ENCODE measurements at regions not wholly inside any gene's neighbourhood (a gene's known extent, or its start where the extent isn't known, plus 50 kb on each side); places are given as distances from the start of the nearest gene placed in this dataset.

GRCh38 chr7:86091369-86091768 is 552.3 kb upstream of the GRM3 start:
- no peak overlapping the region for H3K4me2 ChIP-seq (ENCODE audit: insufficient read depth in 1 of 2, low read depth in 2 of 2, low read length in 2 of 2)

More at GRCh38 chr7:86091369-86091768, 552.3 kb upstream of the GRM3 start:
- H3K4ac ChIP-seq (replicated peaks; ENCODE audit: insufficient read length, low read depth, low read length) = no peak overlapping the region
- H3K79me2 ChIP-seq (ENCODE audit: control insufficient read depth in 1 of 2, insufficient read depth in 2 of 2, low read length in 2 of 2) = no peaks in the 10 kb centered on the region
- TF ChIP-seq SP4 (IDR thresholded peaks at IDR 0.05; ENCODE audit: low read length) = no peak
- no peak for TF ChIP-seq KDM5A (IDR thresholded peaks at IDR 0.05; ENCODE audit: low read length)
- no peak for TF ChIP-seq RFX5 (IDR thresholded peaks at IDR 0.05; ENCODE audit: borderline replicate concordance, low read depth, low read length)
- TF ChIP-seq ZNF274 (IDR thresholded peaks at IDR 0.05; ENCODE audit: borderline replicate concordance, extremely low read depth, low read length) = no peak
- TF ChIP-seq, protein P1, sequence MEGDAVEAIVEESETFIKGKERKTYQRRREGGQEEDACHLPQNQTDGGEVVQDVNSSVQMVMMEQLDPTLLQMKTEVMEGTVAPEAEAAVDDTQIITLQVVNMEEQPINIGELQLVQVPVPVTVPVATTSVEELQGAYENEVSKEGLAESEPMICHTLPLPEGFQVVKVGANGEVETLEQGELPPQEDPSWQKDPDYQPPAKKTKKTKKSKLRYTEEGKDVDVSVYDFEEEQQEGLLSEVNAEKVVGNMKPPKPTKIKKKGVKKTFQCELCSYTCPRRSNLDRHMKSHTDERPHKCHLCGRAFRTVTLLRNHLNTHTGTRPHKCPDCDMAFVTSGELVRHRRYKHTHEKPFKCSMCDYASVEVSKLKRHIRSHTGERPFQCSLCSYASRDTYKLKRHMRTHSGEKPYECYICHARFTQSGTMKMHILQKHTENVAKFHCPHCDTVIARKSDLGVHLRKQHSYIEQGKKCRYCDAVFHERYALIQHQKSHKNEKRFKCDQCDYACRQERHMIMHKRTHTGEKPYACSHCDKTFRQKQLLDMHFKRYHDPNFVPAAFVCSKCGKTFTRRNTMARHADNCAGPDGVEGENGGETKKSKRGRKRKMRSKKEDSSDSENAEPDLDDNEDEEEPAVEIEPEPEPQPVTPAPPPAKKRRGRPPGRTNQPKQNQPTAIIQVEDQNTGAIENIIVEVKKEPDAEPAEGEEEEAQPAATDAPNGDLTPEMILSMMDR (IDR thresholded peaks at IDR 0.05; ENCODE audit: control extremely low read depth in 1 of 3, insufficient read depth in 1 of 3, low read depth in 1 of 3, low read length in 3 of 3) = no peak
- TF ChIP-seq BRCA1 (IDR thresholded peaks at IDR 0.05; ENCODE audit: low read depth, low read length) = no peak
- TF ChIP-seq GTF2F1 (IDR thresholded peaks at IDR 0.05; ENCODE audit: borderline replicate concordance, low read depth, low read length) = no peak
- H3K27me3 ChIP-seq (replicated peaks in 1 of 4; ENCODE audit: control insufficient read depth in 3 of 4, extremely low read depth in 1 of 4, insufficient read depth in 3 of 4, low read length in 3 of 4) = no peaks in the 10 kb centered on the region
- H3K56ac ChIP-seq (replicated peaks; ENCODE audit: insufficient read length, low read depth, low read length) = no peak overlapping the region
- WGBS, 2 experiments (ENCODE audit: extremely low coverage in 1 of 2, insufficient coverage in 1 of 2, insufficient read length in 1 of 2, insufficient replicate concordance in 2 of 2, low coverage in 1 of 2, low lambda C conversion rate in 2 of 2, missing lambda C conversion rate in 1 of 2) = 100% methylated on average over 1 of the region's 1 CpG; no CpG with 5 or more reads in 1 of the 2 experiments
- no peak overlapping the region for H2BK15ac ChIP-seq (ENCODE audit: low read length)
- no peak overlapping the region for H3K27ac ChIP-seq (ENCODE audit: low read depth, low read length)
- H2BK120ac ChIP-seq (replicated peaks; ENCODE audit: low read depth, low read length) = no peak overlapping the region
- H3K9ac ChIP-seq (replicated peaks in 1 of 4; ENCODE audit: extremely low read depth in 1 of 4, low read depth in 3 of 4, low read length in 3 of 4) = no peak overlapping the region
- H4K20me1 ChIP-seq (replicated peaks in 1 of 2; ENCODE audit: control insufficient read depth in 1 of 2, insufficient read depth in 2 of 2, low read length in 2 of 2) = no peaks in the 10 kb centered on the region
- no peak overlapping the region for H4K91ac ChIP-seq (replicated peaks; ENCODE audit: insufficient read length, low read length)
- H2AFZ ChIP-seq (ENCODE audit: low read length) = no peak overlapping the region
- no peak overlapping the region for H2BK12ac ChIP-seq (ENCODE audit: low read depth, low read length)
- POLR2A ChIA-PET (ENCODE audit: partially characterized antibody) = no interaction called here
- no peak overlapping the region for H4K5ac ChIP-seq (ENCODE audit: insufficient read length, low read depth, low read length)
- no peaks in the 10 kb centered on the region for H3K36me3 ChIP-seq (ENCODE audit: control insufficient read depth in 2 of 4, insufficient read depth in 4 of 4, low read length in 3 of 4)
- no peak overlapping the region for H4K8ac ChIP-seq (ENCODE audit: extremely low read depth, insufficient read depth, low read length)
- CTCF ChIA-PET (ENCODE audit: partially characterized antibody) = no interaction called here
- DNase-seq (ENCODE audit: low read depth in 1 of 2, low spot score in 2 of 2) (no peak), FAIRE-seq (no peak)
- peaks cover 5 to 6% of the 10 kb centered on the region in 2 experiments; a peak in 1 of 4 replicates for H3K9me3 ChIP-seq (ENCODE audit: insufficient read depth in 2 of 2, low read depth in 1 of 2, low read length in 1 of 2)
- H3K23ac ChIP-seq (ENCODE audit: insufficient read length) = no peak overlapping the region
- H3K23me2 ChIP-seq (ENCODE audit: low read depth, low read length) = no peaks in the 10 kb centered on the region
- no peaks in the 10 kb centered on the region for H3K4me1 ChIP-seq (replicated peaks in 1 of 4; ENCODE audit: control insufficient read depth in 3 of 4, insufficient read depth in 4 of 4, low read length in 3 of 4)
- H3K4me3 ChIP-seq (ENCODE audit: extremely low read depth in 1 of 4, insufficient read depth in 2 of 4, low read depth in 3 of 4, low read length in 4 of 4) = no peak overlapping the region
- H2BK20ac ChIP-seq (ENCODE audit: low read length) = no peak overlapping the region
- no peaks in the 10 kb centered on the region for H3K79me1 ChIP-seq (ENCODE audit: low read depth, low read length)
- no peak overlapping the region for H3K14ac ChIP-seq (ENCODE audit: insufficient read length)
- H2AK5ac ChIP-seq (ENCODE audit: low read depth, low read length) = no peak overlapping the region
- no peak overlapping the region for H3K18ac ChIP-seq (ENCODE audit: extremely low read depth, low read length)
- H2BK5ac ChIP-seq (ENCODE audit: low read depth, low read length) = no peak overlapping the region

Measured in H1 (cell line).